Heart right ventricle (tissue), 16 donors: ENCODE measurements at regions not wholly inside any gene's neighbourhood (a gene's known extent, or its start where the extent isn't known, plus 50 kb on each side); places are given as distances from the start of the nearest gene placed in this dataset.

Experiments used
- ATAC-seq, 8 donors: fragments of 200-7000 bp; cut with Tn5 transposase; one replicate each; pipeline ENCODE4 v1.9.1; 2020; ENCODE audit warnings: mild to moderate bottlenecking in 8 of 8, moderate library complexity in 8 of 8, moderate number of reproducible peaks in 1 of 8
- DNase-seq, 2 donors: peaks; one replicate each; pipeline ENCODE4 v3.0.0-alpha.2; 2020
- H3K27ac ChIP-seq, 10 donors: fragments of 200-600 bp; sonication (generic) in 2 of 10; one replicate each; pipeline versions ENCODE4 v1.5.0 to v1.8.0; 2020 to 2022; ENCODE audit warnings: mild to moderate bottlenecking in 3 of 10
- H3K27me3 ChIP-seq, 7 donors: fragments of 200-600 bp; one replicate each; pipeline ENCODE4 v1.8.0; 2021 to 2022; ENCODE audit warnings: mild to moderate bottlenecking in 2 of 7
- H3K36me3 ChIP-seq, 9 donors: fragments of 200-600 bp; sonication (generic) in 1 of 9; one replicate each; pipeline versions ENCODE4 v1.5.0 to v1.8.0; 2020 to 2022; ENCODE audit warnings: mild to moderate bottlenecking in 2 of 9
- H3K4me1 ChIP-seq, 9 donors: fragments of 200-600 bp; sonication (generic) in 1 of 9; one replicate each; pipeline versions ENCODE4 v1.5.0 to v1.8.0; 2020 to 2022; ENCODE audit warnings: mild to moderate bottlenecking in 4 of 9
- H3K4me3 ChIP-seq, 10 donors: fragments of 200-600 bp; sonication (generic) in 2 of 10; one replicate each; pipeline versions ENCODE4 v1.5.0 to v1.8.0; 2020 to 2022; ENCODE audit warnings: mild to moderate bottlenecking in 7 of 10, moderate library complexity in 2 of 10
- H3K9me3 ChIP-seq, 11 donors: fragments of 200-600 bp in 10 of 11; sonication (generic) in 2 of 11; one replicate each; pipeline versions ENCODE4 v1.5.0 to v1.8.0; 2013 to 2022; ENCODE audit warnings: mild to moderate bottlenecking in 2 of 11, control low read depth in 1 of 11, moderate library complexity in 1 of 11
- CTCF ChIP-seq, 9 donors: fragments of 200-600 bp; sonication (generic) in 2 of 9; IDR thresholded peaks; one replicate each; pipeline versions ENCODE4 v1.5.0 to v1.8.0; 2021 to 2022; ENCODE audit warnings: antibody characterized with exemption in 9 of 9, mild to moderate bottlenecking in 5 of 9, moderate library complexity in 1 of 9
- WGBS, 2 donors: extraction: QIAGEN DNeasy Blood & Tissue Kit; methylation state at CpG; one replicate each; pipeline ENCODE4 v1.1.7; 2013; ENCODE audit warnings: inconsistent platforms in 1 of 2; 5-methylcytosine and 5-hydroxymethylcytosine counted together
- intact Hi-C, 10 donors: fragments of 100-400 bp; cut with DNase I; formaldehyde crosslinking; loops; one replicate each; pipeline versions ENCODE4 v1.11.1 to v1.14.2; 2022
- donor health status: Arrhythmogenic right ventricular cardiomyopathy.
- donor health status: ischemic (EF 13 %, LVEDD 7.1; RV severe dilation, severe dysfunction).
- donor health status: healthy with polysubstance abuse.
- donor health status: DM: no; HTN: yes; CAD: no.
- donor health status: DM: no; HTN: no; CAD: no.
- donor health status: ischemic (EF 25% LVEDD 6.9; RV normal size, moderate dysfunction).
- donor health status: ischemic (EF 25% LVEDD 5.7; RV mildly dilated, moderate dysfunction).
- donor health status: healthy.
- donor health status: DM: yes; HTN: yes; CAD: no.
- donor health status: Ischemic cardiomyopathy.
- donor health status: ischemic (EF 35%, LVEDD 5.7; RV mildly dilated, moderate dysfunction).
- donor health status: nonischemic (EF 11% LVEDD 7.7; RV severe dilation, severe dysfunction).
- donor health status: DM: yes; HTN: yes; CAD: no.
- donor health status: PGD.
- donor health status: ischemic (EF 29% LVEDD 5.4; RV normal size, mild dysfunction).
- donor health status: nonischemic (EF 23%, LVEDD 6.1; RV moderate dilation, normal function).

- Histone ChIP-seq H3K4me3 (no peak overlapping the region), H3K4me1 (no peaks in the 10 kb centered on the region), H3K9me3 (no peaks in the 10 kb centered on the region), H3K36me3 (no peaks in the 10 kb centered on the region), H3K27me3 (no peaks in the 10 kb centered on the region), H3K27ac (no peak overlapping the region)
- TF ChIP-seq CTCF (IDR thresholded peaks at IDR 0.05) = no peak
- no peak for DNase-seq
- intact Hi-C loops = loop anchor here in 1 of 10 donors (10.0 kb wide), 1 partner anchor 278 kb away; no protein-coding TSS in a partner anchor
- ATAC-seq = no peak
- 78 to 85% methylated on average over 4 of the region's 4 CpGs for WGBS, 2 donors
Observed at GRCh38 chr11:81002374-81002773, 1561.5 kb upstream of the TENM4 start.

DNA sequence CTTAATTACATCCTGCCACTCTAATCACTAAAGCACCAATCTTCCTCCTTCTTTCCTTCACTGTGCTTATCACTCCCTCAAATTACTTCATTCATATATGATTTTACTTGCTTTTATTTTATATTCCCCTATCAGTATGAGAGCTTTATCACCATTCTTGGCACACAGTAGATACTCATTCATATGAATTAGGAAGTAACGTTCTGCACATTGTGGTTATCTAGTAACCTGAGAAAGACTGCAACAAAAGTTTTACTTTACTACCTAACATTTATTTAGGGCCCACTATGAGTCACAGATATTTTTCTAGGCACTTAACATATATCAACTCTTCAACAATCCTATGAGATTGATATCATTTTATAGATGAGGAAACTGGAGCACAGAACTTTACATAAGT lies 1559.9 kb upstream of the TENM4 start:
- H3K4me1 ChIP-seq = no peaks in the 10 kb centered on the region
- no peak for DNase-seq
- 40 to 46% methylated on average over 1 of the region's 1 CpG for WGBS, 2 donors
- intact Hi-C loops = loop anchor here in 1 of 10 donors (10.0 kb wide), 1 partner anchor 276 kb away; no protein-coding TSS in a partner anchor
- ATAC-seq = no peak
- no peaks in the 10 kb centered on the region for H3K36me3 ChIP-seq
- H3K9me3 ChIP-seq = no peaks in the 10 kb centered on the region
- no peak for TF ChIP-seq CTCF (IDR thresholded peaks at IDR 0.05)
- no peak overlapping the region for H3K4me3 ChIP-seq
- no peaks in the 10 kb centered on the region for H3K27me3 ChIP-seq
- H3K27ac ChIP-seq = no peak overlapping the region

DNA sequence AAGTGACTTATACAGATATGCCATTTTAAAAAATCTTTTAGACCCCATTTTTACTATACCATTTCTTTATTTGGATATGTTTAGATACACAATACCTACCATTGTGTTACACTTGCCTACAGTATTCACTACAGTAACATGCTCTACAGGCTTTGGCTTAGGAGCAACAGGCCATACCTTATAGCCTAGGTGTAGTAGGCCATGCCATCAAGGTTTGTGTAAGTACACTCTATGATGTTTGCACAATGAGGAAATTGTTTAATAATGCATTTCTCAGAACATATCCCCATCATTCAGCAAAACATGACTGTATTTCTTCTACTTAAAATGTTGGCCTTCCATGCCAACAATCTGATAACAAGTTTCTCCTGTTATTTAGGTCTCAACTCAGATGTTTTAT lies 1559.5 kb upstream of the TENM4 start:
- H3K27ac ChIP-seq = no peak overlapping the region

GRCh38 chr11:80995523-80995922 lies 1554.7 kb upstream of the TENM4 start:
- Histone ChIP-seq H3K4me3 (no peak overlapping the region), H3K9me3 (peaks cover 0 to 3% (median 0%) of the 10 kb centered on the region in 11 donors), H3K4me1 (no peaks in the 10 kb centered on the region), H3K27ac (no peak overlapping the region), H3K36me3 (no peaks in the 10 kb centered on the region), H3K27me3 (no peaks in the 10 kb centered on the region)
- no peak for TF ChIP-seq CTCF (IDR thresholded peaks at IDR 0.05)
- ATAC-seq (no peak), DNase-seq (no peak)
- WGBS, 2 donors = 64% methylated on average over 2 of the region's 2 CpGs
- intact Hi-C loops = no loop called here

More for the DNA sequence above, 1559.5 kb upstream of the TENM4 start:
- ATAC-seq = no peak
- H3K4me3 ChIP-seq = no peak overlapping the region
- intact Hi-C loops = loop anchor here in 1 of 10 donors (10.0 kb wide), 1 partner anchor 276 kb away; no protein-coding TSS in a partner anchor
- TF ChIP-seq CTCF (IDR thresholded peaks at IDR 0.05) = no peak
- no peaks in the 10 kb centered on the region for H3K36me3 ChIP-seq
- H3K27me3 ChIP-seq = no peaks in the 10 kb centered on the region
- no peak for DNase-seq
- no peaks in the 10 kb centered on the region for H3K9me3 ChIP-seq
- no peaks in the 10 kb centered on the region for H3K4me1 ChIP-seq
